ENCODE measurements at regions not wholly inside any gene's neighbourhood (a gene's known extent, or its start where the extent isn't known, plus 50 kb on each side); places are given as distances from the start of the nearest gene placed in this dataset.

DNA sequence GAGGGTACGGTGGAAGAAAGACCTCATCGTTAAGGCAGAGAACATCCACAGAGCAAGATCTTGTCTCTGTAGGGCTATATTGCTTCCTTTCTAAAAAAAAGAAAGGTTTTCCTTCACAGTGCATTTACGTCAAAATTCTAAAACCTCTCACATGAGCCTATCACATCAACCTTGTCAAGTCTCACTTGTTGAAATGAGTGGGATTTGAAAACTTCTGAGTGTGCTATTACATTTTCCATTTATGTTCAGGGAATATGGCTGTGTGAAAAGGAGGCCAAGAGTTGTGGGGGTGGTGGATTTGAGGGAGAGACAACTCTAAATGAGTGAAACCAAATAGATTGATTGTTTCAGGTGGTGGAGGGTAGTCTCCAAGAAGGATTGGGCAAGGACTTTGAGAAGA, 147.1 kb upstream of the MPDZ start:
- TF ChIP-seq, protein P1, sequence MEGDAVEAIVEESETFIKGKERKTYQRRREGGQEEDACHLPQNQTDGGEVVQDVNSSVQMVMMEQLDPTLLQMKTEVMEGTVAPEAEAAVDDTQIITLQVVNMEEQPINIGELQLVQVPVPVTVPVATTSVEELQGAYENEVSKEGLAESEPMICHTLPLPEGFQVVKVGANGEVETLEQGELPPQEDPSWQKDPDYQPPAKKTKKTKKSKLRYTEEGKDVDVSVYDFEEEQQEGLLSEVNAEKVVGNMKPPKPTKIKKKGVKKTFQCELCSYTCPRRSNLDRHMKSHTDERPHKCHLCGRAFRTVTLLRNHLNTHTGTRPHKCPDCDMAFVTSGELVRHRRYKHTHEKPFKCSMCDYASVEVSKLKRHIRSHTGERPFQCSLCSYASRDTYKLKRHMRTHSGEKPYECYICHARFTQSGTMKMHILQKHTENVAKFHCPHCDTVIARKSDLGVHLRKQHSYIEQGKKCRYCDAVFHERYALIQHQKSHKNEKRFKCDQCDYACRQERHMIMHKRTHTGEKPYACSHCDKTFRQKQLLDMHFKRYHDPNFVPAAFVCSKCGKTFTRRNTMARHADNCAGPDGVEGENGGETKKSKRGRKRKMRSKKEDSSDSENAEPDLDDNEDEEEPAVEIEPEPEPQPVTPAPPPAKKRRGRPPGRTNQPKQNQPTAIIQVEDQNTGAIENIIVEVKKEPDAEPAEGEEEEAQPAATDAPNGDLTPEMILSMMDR (IDR thresholded peaks at IDR 0.05; ENCODE audit: low read depth, low read length, poor library complexity, severe bottlenecking), result no peak
- TF ChIP-seq EZH2phosphoT487 (IDR thresholded peaks at IDR 0.05; ENCODE audit: borderline replicate concordance, low read length), result no peak
- Histone ChIP-seq H3K9me3 (ENCODE audit: control insufficient read depth, insufficient read depth, low read length) (no peaks in the 10 kb centered on the region), H3K79me2 (ENCODE audit: control insufficient read depth, low read length) (no peaks in the 10 kb centered on the region), H4K20me1 (ENCODE audit: control insufficient read depth, insufficient read depth, low read depth, low read length) (no peaks in the 10 kb centered on the region), H3F3A (ENCODE audit: control insufficient read depth, insufficient read depth) (no peaks in the 10 kb centered on the region), H3K4me3 (ENCODE audit: low read length) (no peak overlapping the region), H3K4me1 (ENCODE audit: control insufficient read depth, low read length) (no peaks in the 10 kb centered on the region), H3K27ac (ENCODE audit: low read depth, low read length) (no peak overlapping the region), H3K27me3 (ENCODE audit: control insufficient read depth, low read length) (no peaks in the 10 kb centered on the region), H3K36me3 (ENCODE audit: control insufficient read depth, low read length) (no peaks in the 10 kb centered on the region), H3K9me2 (replicated peaks; ENCODE audit: control insufficient read depth, low read length) (no peaks in the 10 kb centered on the region), H3K4me2 (ENCODE audit: low read length) (no peak overlapping the region)

DNA sequence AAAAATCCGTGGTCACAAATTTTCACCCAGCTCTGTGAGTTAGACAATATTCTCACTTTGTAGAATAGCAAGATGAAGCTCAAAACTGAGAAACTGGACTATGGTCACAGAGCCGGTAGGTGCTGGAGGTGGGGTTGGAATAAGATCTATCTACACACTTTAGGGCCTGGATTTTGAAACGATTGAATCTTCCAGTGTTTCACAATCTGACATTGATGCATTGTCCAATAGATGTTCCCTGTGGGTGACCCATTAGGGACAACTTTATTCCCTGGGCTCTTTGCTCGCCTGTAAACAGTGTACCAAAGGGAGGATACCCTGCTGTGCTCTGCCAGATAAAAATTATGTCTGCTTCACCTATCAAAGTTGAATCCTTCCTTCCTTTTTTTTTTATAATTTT, 145.4 kb upstream of the MPDZ start:
- H3K27ac ChIP-seq (ENCODE audit: low read depth, low read length), result no peak overlapping the region
- TF ChIP-seq, protein P1 (IDR thresholded peaks at IDR 0.05; ENCODE audit: low read depth, low read length, poor library complexity, severe bottlenecking), result no peak
- no peak for TF ChIP-seq EZH2phosphoT487 (IDR thresholded peaks at IDR 0.05; ENCODE audit: borderline replicate concordance, low read length)
- H3K27me3 ChIP-seq (ENCODE audit: control insufficient read depth, low read length), result no peaks in the 10 kb centered on the region
- no peaks in the 10 kb centered on the region for H3K9me3 ChIP-seq (ENCODE audit: control insufficient read depth, insufficient read depth, low read length)
- H3F3A ChIP-seq (ENCODE audit: control insufficient read depth, insufficient read depth), result no peaks in the 10 kb centered on the region
- no peak overlapping the region for H3K4me3 ChIP-seq (ENCODE audit: low read length)
- no peaks in the 10 kb centered on the region for H4K20me1 ChIP-seq (ENCODE audit: control insufficient read depth, insufficient read depth, low read depth, low read length)
- no peaks in the 10 kb centered on the region for H3K9me2 ChIP-seq (replicated peaks; ENCODE audit: control insufficient read depth, low read length)
- no peaks in the 10 kb centered on the region for H3K79me2 ChIP-seq (ENCODE audit: control insufficient read depth, low read length)
- no peak overlapping the region for H3K4me2 ChIP-seq (ENCODE audit: low read length)
- no peaks in the 10 kb centered on the region for H3K4me1 ChIP-seq (ENCODE audit: control insufficient read depth, low read length)
- H3K36me3 ChIP-seq (ENCODE audit: control insufficient read depth, low read length), result no peaks in the 10 kb centered on the region

DNA sequence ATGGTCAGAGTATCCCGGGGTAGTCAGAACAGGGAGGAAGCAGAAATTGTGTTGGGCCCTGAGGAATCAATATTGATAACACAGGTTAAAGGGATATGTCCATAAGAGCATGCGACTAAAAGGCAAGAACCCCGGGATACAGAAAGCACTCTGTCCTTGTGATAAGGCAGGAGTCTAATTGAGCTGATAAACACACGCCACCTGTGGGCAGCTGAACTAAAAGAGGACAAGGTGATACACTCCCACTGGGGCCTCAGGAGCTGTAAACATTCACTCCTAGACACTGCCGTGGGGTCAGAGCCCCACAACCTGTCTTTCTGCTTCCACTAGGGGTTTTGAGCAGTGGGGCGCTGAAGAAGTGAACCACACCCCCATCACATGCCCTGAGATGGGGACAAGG, 144.7 kb upstream of the MPDZ start:
- H3K27ac ChIP-seq (ENCODE audit: low read depth, low read length), result no peak overlapping the region
- TF ChIP-seq, protein P1 (IDR thresholded peaks at IDR 0.05; ENCODE audit: low read depth, low read length, poor library complexity, severe bottlenecking), result no peak
- no peak for TF ChIP-seq EZH2phosphoT487 (IDR thresholded peaks at IDR 0.05; ENCODE audit: borderline replicate concordance, low read length)
- no peak overlapping the region for H3K4me2 ChIP-seq (ENCODE audit: low read length)
- H3K36me3 ChIP-seq (ENCODE audit: control insufficient read depth, low read length), result no peaks in the 10 kb centered on the region
- no peaks in the 10 kb centered on the region for H4K20me1 ChIP-seq (ENCODE audit: control insufficient read depth, insufficient read depth, low read depth, low read length)
- no peaks in the 10 kb centered on the region for H3K27me3 ChIP-seq (ENCODE audit: control insufficient read depth, low read length)
- no peaks in the 10 kb centered on the region for H3K9me3 ChIP-seq (ENCODE audit: control insufficient read depth, insufficient read depth, low read length)
- H3K4me1 ChIP-seq (ENCODE audit: control insufficient read depth, low read length), result no peaks in the 10 kb centered on the region
- H3K79me2 ChIP-seq (ENCODE audit: control insufficient read depth, low read length), result no peaks in the 10 kb centered on the region
- no peaks in the 10 kb centered on the region for H3F3A ChIP-seq (ENCODE audit: control insufficient read depth, insufficient read depth)
- H3K4me3 ChIP-seq (ENCODE audit: low read length), result no peak overlapping the region
- H3K9me2 ChIP-seq (replicated peaks; ENCODE audit: control insufficient read depth, low read length), result no peaks in the 10 kb centered on the region

DNA sequence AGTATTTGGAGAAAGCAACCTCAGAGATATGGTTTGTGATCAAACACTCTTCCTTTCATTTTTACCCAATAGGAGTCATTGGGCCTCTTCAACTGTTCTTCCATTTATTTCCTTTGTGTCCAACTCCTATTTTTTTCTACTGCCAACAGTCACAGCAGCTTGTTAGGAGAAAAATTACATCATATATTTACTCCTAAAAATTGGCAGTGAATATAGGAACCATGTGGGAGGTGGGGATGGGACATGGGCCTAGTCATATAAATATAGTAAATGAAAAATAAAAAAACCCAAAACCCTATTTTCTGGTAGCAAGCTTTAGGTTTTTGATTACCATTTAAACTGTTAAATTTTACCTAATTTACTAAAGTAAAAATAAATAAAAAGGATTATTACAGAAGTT, 134.9 kb upstream of the MPDZ start:
- Histone ChIP-seq H3K4me2 (ENCODE audit: low read length) (no peak overlapping the region), H3K9me3 (ENCODE audit: control insufficient read depth, insufficient read depth, low read length) (no peaks in the 10 kb centered on the region), H3K27ac (ENCODE audit: low read depth, low read length) (no peak overlapping the region), H3K4me1 (ENCODE audit: control insufficient read depth, low read length) (no peaks in the 10 kb centered on the region), H4K20me1 (ENCODE audit: control insufficient read depth, insufficient read depth, low read depth, low read length) (no peaks in the 10 kb centered on the region), H3K36me3 (ENCODE audit: control insufficient read depth, low read length) (no peaks in the 10 kb centered on the region), H3K27me3 (ENCODE audit: control insufficient read depth, low read length) (no peaks in the 10 kb centered on the region), H3K79me2 (ENCODE audit: control insufficient read depth, low read length) (no peaks in the 10 kb centered on the region), H3K4me3 (ENCODE audit: low read length) (no peak overlapping the region), H3F3A (ENCODE audit: control insufficient read depth, insufficient read depth) (no peaks in the 10 kb centered on the region), H3K9me2 (replicated peaks; ENCODE audit: control insufficient read depth, low read length) (no peaks in the 10 kb centered on the region)
- TF ChIP-seq EZH2phosphoT487 (IDR thresholded peaks at IDR 0.05; ENCODE audit: borderline replicate concordance, low read length), result no peak
- TF ChIP-seq, protein P1 (IDR thresholded peaks at IDR 0.05; ENCODE audit: low read depth, low read length, poor library complexity, severe bottlenecking), result no peak

Data from DOHH2 (cell line).